G401.6 (cell line): ENCODE measurements at regions not wholly inside any gene's neighbourhood (a gene's known extent, or its start where the extent isn't known, plus 50 kb on each side); places are given as distances from the start of the nearest gene placed in this dataset.
"Not testable (repeated sequence)": the region's sequence is repeated elsewhere in the genome, so short reads cannot be mapped to it uniquely, and the experiment has no call there.

ENCODE experiments used
- FAIRE-seq: peaks from 2 replicates; lab custom pipeline; 2012; peaks lifted over from hg19 to GRCh38; lab: Jason Lieb, UNC

DNA sequence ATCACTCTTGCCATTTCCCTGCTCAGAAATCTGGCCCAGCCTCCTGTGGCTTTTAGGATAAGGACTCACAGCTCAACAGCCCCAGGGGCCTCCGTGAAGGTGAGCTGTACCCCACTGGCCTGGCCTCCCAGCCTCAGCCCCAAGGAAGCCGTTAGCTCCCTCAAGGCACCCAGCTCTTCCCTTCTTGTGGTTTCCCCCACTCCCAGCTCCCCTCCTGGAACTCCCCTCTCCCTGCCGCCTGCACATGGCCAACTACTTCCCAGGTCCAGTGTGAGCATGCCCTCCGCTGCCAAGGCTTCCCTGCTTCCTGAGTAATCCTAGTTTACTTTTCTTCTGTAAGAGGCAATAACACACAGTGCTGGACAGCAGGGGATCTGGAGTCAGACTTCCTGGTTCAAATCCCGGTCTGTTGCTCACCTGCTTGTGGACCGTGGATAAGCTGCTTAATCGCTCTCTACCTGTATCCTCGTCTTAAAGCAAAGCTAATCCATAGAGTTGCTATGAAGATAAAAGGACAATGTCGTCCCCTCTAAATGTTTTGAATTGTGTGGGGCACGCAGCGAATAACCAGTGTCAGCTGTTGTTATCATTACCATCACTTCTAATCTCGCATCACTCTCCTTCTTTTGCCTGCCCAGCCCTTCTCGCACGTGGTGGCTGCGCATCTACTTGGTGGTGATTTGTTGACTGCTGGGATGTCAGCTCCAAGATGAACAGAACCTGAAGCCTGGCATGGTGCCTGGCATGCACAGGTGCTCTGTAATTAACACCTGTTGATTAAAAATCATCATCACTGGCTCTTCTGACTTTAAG is 86.6 kb downstream of the C5orf15 start:
- FAIRE-seq: no peak

DNA sequence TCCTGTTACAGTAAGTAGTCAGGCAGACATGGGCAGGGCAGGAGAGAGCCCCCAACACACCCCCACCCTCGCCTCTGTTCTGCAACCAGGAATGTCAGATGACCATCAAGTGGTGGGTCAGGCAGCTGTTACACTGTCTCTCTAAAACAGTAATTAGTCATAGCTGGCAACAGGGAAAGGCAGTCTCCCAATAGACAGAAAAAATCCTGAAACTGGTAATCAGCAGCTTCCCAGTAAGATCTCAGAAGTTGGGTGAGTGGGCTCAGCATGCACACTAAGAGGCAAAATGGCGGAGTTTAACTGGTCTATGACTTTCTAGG is 90.2 kb downstream of the C5orf15 start:
- FAIRE-seq: no peak

DNA sequence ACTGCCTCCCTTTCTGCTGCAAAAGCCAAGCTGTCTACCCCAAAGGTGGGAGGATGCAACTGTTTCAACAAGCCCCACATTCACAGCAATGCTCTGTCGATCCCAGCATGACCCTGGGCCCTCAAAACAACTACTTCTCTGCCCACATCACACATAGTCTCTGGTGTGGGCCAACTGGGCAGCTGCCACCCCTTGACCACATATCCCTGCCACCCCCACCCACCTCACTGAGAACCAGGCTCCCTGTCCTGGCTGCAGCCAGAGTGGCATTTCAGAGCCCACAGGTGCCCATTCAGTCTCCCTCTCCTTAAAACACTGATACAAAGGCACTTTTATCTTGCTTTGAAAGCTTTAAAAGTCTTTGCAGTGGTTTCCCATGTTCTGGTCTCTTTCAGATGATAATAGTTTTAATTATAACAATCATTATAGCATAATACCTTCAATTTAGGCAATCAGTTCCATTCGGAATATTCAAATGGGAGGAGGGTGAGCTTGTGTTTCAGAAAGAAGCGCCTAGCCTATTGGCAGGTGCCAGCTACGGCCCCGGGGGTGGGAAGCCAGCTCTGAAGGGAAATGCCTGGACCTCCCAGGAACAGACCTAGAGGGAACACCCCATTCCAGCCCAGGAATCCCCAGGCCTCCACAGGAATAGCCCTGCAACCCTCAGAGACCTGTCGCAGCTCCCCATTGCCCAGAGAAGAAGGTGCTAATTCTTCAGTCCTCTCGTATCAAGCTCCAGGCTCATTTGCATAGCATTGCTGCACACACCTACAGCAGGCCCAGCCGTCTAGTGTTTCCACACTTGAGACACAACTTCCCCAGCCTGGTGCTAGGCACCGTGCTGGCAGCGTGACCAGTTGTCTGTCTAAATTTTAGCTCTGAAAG is 90.8 kb downstream of the C5orf15 start:
- no peak for FAIRE-seq

DNA sequence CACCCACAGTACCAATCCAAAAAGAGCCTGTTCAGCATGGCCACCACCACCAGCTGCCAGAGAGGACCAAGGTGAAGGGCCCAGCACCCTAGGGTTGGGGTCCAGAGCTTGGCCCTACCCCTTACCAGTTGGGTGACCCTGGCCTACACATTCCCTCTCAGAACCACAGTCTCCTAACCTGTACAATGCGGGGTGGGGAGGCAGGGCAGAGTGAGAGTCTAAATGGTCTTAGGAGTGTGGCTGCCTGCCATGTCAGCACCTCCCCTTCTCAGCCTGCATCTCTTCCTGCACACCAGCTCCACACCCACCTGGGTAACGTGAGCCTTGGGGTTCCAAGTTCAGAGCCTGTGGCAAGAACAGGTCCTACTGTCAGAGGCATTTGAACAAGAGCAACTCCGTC is 92.2 kb downstream of the C5orf15 start:
- no peak for FAIRE-seq

DNA sequence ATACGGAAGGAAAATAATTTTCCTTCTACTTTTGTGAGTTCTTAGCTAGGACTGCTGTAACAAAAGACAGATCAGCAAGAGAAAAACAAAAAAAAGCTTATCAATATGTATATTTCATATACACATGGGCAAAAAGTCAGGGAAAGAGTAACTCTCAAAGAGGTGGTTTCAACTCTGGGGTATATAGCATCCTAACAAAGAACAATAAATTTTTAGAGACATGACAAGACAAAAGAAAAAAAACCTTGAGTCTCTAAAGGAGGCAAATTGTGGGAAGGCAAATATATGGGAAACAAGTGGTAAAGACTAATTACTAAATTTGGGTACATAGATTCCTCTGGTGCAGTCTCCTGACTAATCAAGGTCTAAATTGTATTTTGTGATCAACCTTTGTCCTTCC is 93.2 kb downstream of the C5orf15 start:
- no peak for FAIRE-seq

DNA sequence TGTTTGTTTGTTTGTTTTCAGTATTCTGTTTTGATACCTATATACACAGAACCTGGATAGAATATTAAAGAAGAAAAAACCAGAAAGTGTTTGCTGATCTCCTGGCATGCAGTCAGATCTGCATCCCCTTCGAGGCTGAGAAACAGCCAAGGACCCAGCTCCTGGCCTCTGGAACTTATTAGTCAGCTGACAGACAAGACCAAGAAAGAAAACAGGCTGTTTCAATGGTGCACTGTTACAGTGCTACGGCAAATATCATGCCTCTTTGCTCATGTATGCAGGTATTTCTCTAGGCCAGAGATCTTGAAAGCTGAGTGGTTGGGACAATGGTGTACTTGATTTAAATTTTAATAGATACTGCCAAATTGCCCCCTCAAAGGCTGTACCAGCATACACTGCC is 95.0 kb downstream of the C5orf15 start:
- no peak for FAIRE-seq

DNA sequence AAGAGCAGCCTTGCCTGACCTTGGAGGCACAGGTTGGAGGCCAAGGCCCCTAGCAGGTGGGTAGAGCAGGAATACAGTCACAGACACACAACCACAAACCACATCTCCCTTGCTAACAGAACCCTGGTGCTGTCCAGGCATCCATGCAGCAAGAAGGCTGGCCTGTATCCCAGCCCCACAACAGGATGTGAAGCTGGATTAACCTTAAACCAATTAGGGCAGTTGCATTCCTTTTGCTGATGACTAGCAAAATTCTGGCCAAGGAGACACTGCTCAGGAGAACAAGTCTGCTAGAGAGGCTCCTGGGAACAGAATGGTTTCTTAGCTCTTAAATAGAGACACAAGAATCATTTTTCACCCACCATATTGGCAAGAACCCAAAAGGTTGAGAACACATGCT is 97.8 kb downstream of the C5orf15 start:
- FAIRE-seq: no peak

DNA sequence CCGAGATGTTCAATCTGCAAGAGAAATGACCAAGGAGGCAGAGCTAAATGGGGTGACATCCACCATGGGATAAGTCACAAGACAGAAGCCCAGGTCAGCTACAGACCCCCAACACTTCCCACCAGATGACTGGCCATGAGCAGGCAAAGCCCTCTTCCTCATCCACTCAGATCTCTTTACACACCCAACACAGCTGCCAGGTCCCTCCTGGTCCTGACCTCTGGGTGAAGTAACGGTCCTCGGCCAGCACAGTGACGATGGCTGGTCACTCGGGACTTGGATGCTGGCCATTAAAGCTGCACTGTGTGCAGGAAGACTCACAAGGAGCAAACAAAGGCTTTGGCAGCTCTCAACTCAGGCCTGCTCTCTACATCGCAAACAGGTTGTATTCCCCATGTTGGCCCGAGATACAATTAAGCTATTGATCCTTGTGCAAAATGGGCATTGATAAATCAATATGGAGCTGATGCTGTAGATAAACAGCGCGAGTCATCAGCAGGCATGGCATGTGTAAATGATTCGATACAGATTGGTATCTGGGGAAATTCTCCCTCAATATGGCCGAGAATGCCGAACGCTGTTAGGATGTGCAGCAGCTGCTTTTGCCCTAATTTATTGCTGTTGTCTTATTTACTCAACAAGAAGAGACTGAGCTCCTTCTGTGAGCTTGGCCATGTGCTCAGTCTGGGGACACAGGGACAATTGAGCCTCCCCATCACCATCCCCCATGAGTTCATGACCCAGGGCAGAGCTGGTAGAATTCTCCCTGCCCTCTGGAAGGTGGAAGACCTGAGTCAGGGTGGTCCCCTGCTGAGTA is 98.7 kb downstream of the C5orf15 start:
- FAIRE-seq: no peak

DNA sequence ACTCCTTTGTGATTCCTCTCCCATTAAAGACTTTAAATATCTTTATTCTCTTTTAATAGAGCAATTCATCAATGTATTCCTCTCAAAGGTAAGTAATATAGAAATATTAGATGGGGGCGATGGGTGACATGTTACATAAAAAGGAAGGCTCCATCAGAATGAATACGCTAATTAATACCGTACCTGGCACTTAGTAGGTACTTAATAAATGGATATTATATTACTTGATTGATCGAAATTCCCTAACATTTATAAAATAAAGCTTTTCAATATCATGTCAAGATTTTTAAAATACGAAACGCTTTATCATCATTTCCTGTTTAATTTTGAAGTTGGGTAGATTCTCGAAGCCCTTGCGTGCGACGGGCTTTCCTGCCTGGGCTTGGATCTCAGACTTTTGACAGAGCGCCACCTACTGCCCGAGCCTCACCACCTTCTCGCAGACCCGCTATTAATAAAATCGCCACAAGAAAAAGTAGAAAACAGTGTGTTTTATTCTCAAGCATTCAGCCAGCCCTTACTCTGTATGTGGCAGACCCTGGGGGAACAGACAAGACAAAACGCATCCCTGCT is 99.4 kb downstream of the C5orf15 start:
- FAIRE-seq: peak; percentile 93

DNA sequence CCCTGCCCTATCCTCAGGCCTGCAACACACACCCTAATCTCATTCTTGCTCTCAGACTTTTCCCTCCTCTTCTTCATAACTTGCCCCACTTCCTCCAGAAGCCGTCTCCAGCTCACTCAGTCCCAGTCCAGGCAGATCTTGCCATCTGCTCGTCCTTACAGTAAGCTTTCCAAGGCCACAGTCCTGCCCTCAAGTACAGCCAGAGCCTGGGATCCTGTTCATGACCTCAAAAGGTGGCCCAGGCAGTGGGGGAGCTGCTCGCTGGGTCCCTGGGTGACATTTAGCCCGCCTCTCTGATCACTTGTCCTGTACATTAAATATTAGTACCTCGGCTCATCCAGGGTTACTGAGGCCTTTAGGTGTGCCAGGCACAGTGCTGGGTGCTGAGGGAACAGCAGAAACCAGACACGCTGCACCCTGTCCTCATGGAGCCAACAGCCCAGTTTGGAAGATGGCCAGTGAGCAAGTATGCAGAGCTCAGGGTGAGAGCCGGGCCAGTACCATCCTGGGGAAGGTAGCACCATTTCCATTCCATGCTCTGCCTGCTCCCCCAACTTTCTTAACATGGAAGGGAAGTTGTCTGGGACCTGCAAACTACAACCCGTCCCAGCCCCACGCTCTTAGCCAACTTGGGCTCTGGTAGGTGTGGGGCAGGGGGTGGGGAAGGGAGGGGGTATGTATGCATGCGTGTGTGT is 100.4 kb downstream of the C5orf15 start:
- FAIRE-seq: no peak

DNA sequence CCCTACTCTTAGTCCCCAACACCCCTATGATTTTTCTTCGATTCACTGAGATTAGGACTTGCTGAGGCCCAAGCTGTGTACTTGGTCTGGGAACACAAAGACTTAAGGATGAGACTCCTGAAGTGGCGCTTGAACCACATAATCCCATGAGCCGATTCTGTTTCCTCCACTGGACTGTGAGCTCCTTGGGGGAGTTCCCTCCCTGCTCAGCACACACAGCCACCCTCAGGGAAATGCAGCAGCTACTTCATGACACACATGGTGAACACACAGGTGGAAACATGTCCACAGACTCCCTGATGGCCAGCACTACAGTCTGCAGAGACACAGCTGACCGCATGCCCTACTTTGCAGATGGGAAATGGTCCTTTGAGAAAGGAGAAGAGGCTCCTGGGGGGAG is 101.1 kb downstream of the C5orf15 start:
- FAIRE-seq: no peak

DNA sequence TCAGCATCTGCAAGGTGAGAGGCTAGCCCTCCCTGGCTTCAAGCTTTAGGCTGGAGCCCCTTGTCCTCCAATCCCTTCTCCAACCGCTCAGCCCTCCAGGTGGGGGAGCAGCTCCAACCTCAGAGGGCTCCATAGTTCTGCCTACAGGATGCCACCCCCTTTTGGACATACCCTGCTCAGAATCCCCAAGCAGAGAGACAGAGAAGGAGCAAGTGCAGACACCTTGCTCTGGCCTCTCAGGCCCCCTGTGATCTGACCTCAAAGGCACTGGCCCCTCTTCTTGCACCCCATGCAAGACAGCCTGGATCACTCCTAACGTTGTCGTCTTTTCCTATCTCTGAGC is 101.6 kb downstream of the C5orf15 start:
- FAIRE-seq: no peak

DNA sequence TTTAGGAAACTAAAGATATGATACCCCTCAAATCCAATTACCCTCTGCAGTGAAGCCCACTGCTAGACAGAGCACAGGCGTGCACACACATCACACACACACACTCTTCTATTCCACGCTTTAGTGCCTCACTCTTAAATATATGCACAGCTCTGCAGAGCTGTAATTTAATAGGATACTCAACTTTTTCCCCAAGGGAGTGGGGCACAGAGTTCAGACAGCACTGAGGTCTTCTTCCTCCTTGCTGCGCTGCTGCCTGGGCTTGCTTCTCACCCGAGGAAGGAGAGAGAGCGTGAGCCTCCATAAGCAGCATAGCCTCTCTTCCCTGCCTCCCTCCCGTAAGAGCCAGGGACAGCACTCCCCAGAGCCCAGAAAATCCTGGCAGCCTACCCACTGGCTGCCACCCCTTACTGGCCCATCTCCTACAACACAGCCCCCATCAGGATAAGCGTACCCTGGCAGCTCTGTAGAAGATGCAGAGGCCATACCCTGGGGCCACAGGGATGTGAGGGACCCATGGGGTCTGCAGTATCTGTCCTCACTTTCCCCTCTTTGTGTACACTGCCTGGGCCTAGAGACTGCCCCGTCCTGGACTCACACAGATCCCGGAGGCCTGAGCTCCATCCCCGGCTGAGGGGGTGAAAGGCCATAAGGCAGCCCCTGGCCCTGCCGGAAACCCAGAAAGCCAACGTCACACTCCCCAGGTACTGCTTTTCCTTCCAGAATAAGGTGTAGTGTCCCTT is 102.1 kb downstream of the C5orf15 start:
- no peak for FAIRE-seq

DNA sequence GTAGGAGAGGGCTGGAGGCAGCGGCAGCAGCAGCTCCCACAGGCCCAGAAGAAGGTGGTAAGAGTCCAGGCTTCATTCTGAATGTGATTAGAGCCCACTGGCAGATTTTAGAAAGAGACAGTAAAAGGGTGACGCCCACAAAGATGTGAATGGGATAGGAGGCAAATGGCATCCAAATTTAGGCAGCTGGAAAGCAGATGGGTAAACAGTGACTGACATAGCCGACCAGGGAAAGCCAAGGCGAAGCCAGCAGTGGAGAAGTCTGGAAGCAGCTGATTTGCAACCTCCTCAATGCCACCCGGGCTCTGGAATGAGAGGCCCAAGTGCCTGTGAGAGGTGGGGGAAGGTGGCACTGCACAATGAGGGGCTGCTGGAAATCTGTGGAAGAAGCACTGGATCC is 103.3 kb downstream of the C5orf15 start:
- no peak for FAIRE-seq

DNA sequence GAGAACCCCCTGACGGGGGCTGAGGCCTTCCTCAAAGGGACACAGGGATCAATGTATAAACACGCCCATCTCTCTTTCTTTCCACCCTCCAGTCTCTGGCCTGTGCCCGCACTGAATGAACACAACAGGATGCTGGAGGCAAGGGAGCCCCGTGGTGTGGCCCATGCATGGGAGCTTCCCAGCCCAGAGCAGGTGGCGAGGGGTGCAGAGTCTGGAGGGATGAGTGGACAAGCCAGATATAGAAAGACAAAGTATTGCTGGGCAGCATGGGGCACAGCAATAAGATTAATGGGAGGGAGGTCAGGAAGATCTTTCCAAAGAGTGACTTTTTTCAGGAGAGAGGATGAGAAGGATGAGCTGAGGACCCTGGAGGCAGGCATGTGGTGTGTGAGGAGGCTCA is 103.7 kb downstream of the C5orf15 start:
- FAIRE-seq: no peak

DNA sequence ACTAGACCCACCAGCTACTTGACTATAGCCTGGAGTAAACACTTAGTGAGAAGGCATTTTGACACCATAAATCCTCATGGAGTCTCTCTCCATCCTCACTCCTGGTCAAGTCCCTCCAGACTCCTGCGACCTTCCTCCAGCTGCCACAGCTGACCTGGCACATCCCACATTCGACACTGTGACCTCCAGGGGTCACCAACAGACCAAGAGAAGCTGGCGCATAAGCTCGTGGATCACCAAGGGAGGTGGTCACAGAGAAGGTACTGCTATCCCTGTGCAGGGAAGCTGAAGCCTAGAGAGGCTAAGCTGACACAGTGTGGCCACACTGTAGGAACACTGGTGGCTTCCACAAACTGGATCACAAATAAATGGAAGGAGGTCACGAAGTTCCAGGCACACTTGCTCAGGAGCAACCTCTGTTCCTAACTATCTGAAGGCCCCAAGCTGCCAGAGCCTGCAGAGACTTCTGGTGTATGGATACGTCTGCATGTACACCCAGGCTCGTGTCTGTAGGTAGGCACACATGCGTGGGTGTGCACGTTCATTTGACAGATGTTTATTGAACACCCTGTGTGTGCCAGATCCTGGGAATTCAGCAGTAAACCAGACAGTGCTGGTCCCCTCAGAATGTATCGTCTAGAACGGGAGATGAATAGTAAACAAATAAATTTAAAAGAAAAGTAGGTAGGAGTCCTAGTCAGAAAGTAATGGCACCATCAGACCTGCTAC is 104.4 kb downstream of the C5orf15 start:
- no peak for FAIRE-seq

DNA sequence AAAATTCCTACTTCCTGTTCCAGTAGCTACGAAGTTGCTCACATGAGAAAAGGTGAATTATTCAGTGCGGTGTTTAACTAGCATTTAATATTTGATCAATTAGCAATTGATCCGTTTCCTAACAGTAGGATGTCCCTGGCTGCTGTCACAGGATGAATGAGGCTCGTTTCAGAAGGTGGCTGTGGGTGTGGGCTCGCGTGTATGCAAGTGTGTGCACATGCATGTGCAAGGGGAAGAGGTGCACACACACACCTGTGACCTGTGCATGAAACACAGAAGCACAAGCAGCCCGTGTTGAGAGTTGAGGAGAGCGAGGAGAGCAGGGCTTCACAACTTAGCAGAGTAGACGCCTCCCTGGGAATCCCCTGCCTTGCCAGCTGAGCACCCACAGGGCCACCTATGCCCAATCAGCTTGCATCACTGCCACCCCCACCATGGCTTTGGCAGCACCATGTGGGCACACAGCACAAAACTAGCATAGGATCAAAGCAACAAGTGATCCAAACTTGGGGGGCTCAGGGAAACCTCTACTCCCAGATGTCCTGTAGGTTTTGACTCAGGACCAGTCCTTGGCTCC is 107.2 kb downstream of the C5orf15 start:
- no peak for FAIRE-seq

DNA sequence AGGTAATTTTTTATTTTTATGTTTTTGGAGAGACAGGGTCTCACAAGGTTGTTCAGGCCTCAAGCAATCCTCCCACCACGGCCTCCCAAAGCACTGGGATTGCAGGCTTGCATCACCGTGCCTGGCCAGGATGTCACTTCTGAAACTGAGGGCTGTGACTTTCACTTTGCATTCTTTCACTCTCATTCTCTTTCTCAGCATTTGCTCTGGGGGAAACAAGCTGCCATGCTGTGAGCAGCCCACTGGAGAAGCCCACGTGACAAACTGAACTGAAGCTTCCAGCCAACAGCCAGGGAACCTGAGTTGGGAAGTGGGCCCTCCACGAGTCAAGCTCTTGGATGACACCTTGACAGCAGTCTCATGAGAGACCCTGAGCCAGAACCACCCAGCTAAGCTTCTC is 109.4 kb downstream of the C5orf15 start:
- FAIRE-seq: no peak

DNA sequence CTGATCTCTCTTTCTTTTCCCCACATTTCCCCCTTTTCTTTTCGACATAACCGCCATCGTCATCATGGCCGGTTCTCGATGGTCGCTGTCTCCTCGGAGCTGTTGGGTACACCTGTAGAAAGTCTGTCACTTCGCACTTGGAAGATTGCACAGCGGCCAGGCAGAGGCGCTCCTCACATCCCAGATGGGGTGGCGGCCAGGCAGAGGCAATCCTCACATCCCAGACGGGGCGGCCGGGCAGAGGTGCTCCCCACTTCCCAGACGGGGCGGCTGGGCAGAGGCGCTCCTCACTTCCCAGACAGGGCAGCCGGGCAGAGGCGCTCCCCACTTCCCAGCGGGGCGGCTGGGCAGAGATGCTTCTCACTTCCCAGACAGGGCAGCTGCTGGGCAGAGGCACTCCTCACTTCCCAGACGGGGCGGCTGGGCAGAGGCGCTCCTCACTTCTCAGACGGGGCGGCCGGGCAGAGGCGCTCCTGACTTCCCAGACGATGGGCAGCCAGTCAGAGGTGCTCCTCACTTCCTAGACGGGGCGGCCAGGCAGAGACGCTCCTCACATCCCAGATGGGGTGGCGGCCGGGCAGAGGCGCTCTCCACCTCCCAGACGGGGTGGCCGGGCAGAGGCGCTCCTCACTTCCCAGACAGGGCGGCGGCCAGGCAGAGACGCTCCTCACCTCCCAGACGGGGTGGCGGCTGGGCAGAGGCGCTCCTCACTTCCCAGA is 110.7 kb downstream of the C5orf15 start:
- FAIRE-seq: not testable (repeated sequence)

DNA sequence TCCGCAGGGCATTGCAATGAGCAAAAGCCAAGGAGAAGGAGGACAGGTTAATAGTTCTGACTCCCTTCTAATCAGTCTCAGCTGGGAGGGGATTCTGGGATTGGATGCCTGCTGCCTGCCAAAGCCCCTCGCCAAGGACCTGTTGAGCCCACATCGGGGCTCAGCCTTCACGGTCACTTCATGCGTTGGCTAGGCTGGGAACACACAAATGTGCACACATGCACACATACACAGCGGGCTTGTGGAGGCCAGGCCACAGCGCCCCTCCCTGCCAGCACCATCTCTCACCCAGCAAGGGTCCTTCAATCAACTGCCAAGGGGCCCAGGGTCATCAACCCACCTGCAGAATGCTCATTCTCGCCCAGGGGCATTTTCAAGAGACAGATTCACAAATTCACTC is 113.9 kb downstream of the C5orf15 start:
- no peak for FAIRE-seq
